B cell (primary cell): ENCODE measurements at regions not wholly inside any gene's neighbourhood (a gene's known extent, or its start where the extent isn't known, plus 50 kb on each side); places are given as distances from the start of the nearest gene placed in this dataset.

Source experiments
- ATAC-seq: fragments of 200-7000 bp; cut with Tn5 transposase; one replicate; pipeline ENCODE4 v1.10.0; 2021; ENCODE audit warnings: low read depth, mild to moderate bottlenecking, moderate number of reproducible peaks, moderate library complexity
- CTCF ChIA-PET: fragments of 350-600 bp; sonication (Branson Sonifier 250); formaldehyde crosslinking; loops from one replicate; lab custom pipeline; 2021; ENCODE audit warnings: antibody characterized with exemption, inconsistent platforms; lab: Charles Lee
- POLR2A ChIA-PET: fragments of 350-600 bp; sonication (Branson Sonifier 250); formaldehyde crosslinking; loops from one replicate; lab custom pipeline; 2021; ENCODE audit warnings: antibody characterized with exemption; lab: Charles Lee
- DNase-seq: peaks from one replicate; pipeline ENCODE4 v3.0.0; 2013
- H2AFZ ChIP-seq: 2 replicates; pipeline ENCODE4 v1.6.1; 2012; ENCODE audit warnings: mild to moderate bottlenecking, low read depth, low read length; ENCODE audit not compliant: insufficient read depth, poor library complexity, severe bottlenecking
- H3K27ac ChIP-seq, 2 donors: 1 replicate in 1 of 2; 2 replicates in 1 of 2; pipeline ENCODE4 v1.5.1; 2012 to 2013; ENCODE audit warnings: low read length in 2 of 2, mild to moderate bottlenecking in 2 of 2, moderate library complexity in 1 of 2
- H3K27me3 ChIP-seq, 4 experiments: fragments of 200-600 bp in 1 of 4; sonication (generic) in 1 of 4; replicated peaks in 1 of 4; 1 replicate in 2 of 4; 2 replicates in 2 of 4; pipeline versions ENCODE4 v1.6.1 to v1.7.0; 2013 to 2016; ENCODE audit warnings: low read length in 3 of 4, mild to moderate bottlenecking in 2 of 4, mixed read lengths in 1 of 4, moderate library complexity in 1 of 4; ENCODE audit not compliant: insufficient read depth in 4 of 4, control insufficient read depth in 3 of 4; ENCODE audit errors: control extremely low read depth in 1 of 4
- H3K36me3 ChIP-seq, 2 experiments: replicated peaks in 1 of 2; 1 replicate in 1 of 2; 2 replicates in 1 of 2; pipeline versions ENCODE4 v1.6.1 to v1.7.1; 2013; ENCODE audit warnings: low read length in 1 of 2; ENCODE audit not compliant: insufficient read depth in 2 of 2, control insufficient read depth in 1 of 2; ENCODE audit errors: control extremely low read depth in 1 of 2, extremely low read depth in 1 of 2
- H3K4me1 ChIP-seq, 2 donors: fragments of 200-600 bp in 1 of 2; sonication (generic) in 1 of 2; 1 replicate in 1 of 2; 2 replicates in 1 of 2; pipeline versions ENCODE4 v1.5.1 to v1.6.1; 2013 to 2017; ENCODE audit warnings: low read length in 2 of 2; ENCODE audit not compliant: control insufficient read depth in 2 of 2, insufficient read depth in 2 of 2
- H3K4me2 ChIP-seq: replicated peaks from 2 replicates; pipeline ENCODE3; 2012; ENCODE audit warnings: mild to moderate bottlenecking, low read depth, low read length; ENCODE audit not compliant: poor library complexity, severe bottlenecking
- H3K4me3 ChIP-seq, 5 experiments: fragments of 200-600 bp in 1 of 5; sonication (generic) in 1 of 5; 1 replicate in 3 of 5; 2 replicates in 2 of 5; pipeline versions ENCODE4 v1.5.1 to v1.7.0; 2011 to 2016; ENCODE audit warnings: low read length in 4 of 5, mild to moderate bottlenecking in 4 of 5, low read depth in 2 of 5, control low read depth in 1 of 5, moderate library complexity in 1 of 5; ENCODE audit not compliant: insufficient read depth in 1 of 5; ENCODE audit errors: control extremely low read depth in 1 of 5, extremely low read depth in 1 of 5
- H3K79me2 ChIP-seq: fragments of 200-600 bp; sonication (generic); one replicate; pipeline ENCODE4 v1.6.0; 2016; ENCODE audit warnings: low read length; ENCODE audit not compliant: control insufficient read depth, insufficient read depth
- H3K9ac ChIP-seq: fragments of 200-600 bp; sonication (generic); 2 replicates; pipeline ENCODE4 v1.6.1; 2017; ENCODE audit warnings: mild to moderate bottlenecking, low read length, moderate library complexity
- H3K9me3 ChIP-seq, 3 donors: one replicate each; pipeline versions ENCODE4 v1.6.1 to v1.7.1; 2013; ENCODE audit warnings: low read length in 2 of 3; ENCODE audit not compliant: control insufficient read depth in 2 of 3, insufficient read depth in 1 of 3; ENCODE audit errors: control extremely low read depth in 1 of 3
- H4K20me1 ChIP-seq: 2 replicates; pipeline ENCODE4 v1.6.0; 2012; ENCODE audit warnings: mild to moderate bottlenecking, low read length; ENCODE audit not compliant: insufficient read depth, control insufficient read depth, poor library complexity, severe bottlenecking
- H3K27ac Mint-ChIP-seq: one replicate; pipeline ENCODE4 v1.8.0; 2021; ENCODE audit warnings: mixed read lengths
- H3K27me3 Mint-ChIP-seq: one replicate; pipeline ENCODE4 v1.8.0; 2021; ENCODE audit warnings: mixed read lengths
- H3K4me1 Mint-ChIP-seq: one replicate; pipeline ENCODE4 v1.8.0; 2021; ENCODE audit warnings: mixed read lengths
- H3K4me3 Mint-ChIP-seq: one replicate; pipeline ENCODE4 v1.8.0; 2021; ENCODE audit warnings: mixed read lengths
- H3K9me3 Mint-ChIP-seq: one replicate; pipeline ENCODE4 v1.8.0; 2022; ENCODE audit warnings: mixed read lengths; ENCODE audit not compliant: insufficient read depth
- CTCF ChIP-seq: fragments of 200-600 bp; IDR thresholded peaks from one replicate; pipeline ENCODE4 v1.8.0; 2022; ENCODE audit warnings: antibody characterized with exemption, mild to moderate bottlenecking
- EZH2 ChIP-seq: IDR thresholded peaks from 2 replicates; pipeline ENCODE4 v1.6.1; 2012; ENCODE audit warnings: borderline replicate concordance, low read depth, mild to moderate bottlenecking, moderate library complexity, low read length; ENCODE audit not compliant: insufficient read depth, poor library complexity, severe bottlenecking
- WGBS: methylation state at CpG from one replicate; pipeline ENCODE4 v1.1.5; 2013; ENCODE audit warnings: missing lambda C conversion rate; ENCODE audit not compliant: insufficient coverage; 5-methylcytosine and 5-hydroxymethylcytosine counted together
- intact Hi-C: fragments of 100-400 bp; cut with micrococcal nuclease; formaldehyde crosslinking; loops from one replicate; pipeline ENCODE4 v1.10.0; 2022

GRCh38 chr3:162236949-162237348 is 740.3 kb downstream of the OTOL1 start:
- H3K9me3 ChIP-seq: no peaks in the 10 kb centered on the region
- no peak overlapping the region for H3K9ac ChIP-seq
- no peak overlapping the region for H3K27ac ChIP-seq
- H3K4me1 ChIP-seq: no peaks in the 10 kb centered on the region
- H3K9me3 Mint-ChIP-seq: no peaks in the 10 kb centered on the region
- no peaks in the 10 kb centered on the region for H3K27me3 ChIP-seq
- no peak overlapping the region for H3K4me2 ChIP-seq
- 78% methylated on average over 2 of the region's 5 CpGs for WGBS
- no peaks in the 10 kb centered on the region for H4K20me1 ChIP-seq
- no peaks in the 10 kb centered on the region for H3K27me3 Mint-ChIP-seq
- no peak overlapping the region for H3K4me3 Mint-ChIP-seq
- intact Hi-C loops: no loop called here
- no peak overlapping the region for H3K27ac Mint-ChIP-seq
- ChIA-PET CTCF (no interaction called here), POLR2A (no interaction called here)
- no peak overlapping the region for H2AFZ ChIP-seq
- ATAC-seq (no peak), DNase-seq (no peak)
- TF ChIP-seq EZH2: no peak
- no peak for TF ChIP-seq CTCF
- no peaks in the 10 kb centered on the region for H3K4me1 Mint-ChIP-seq
- H3K79me2 ChIP-seq: no peaks in the 10 kb centered on the region
- H3K36me3 ChIP-seq: no peaks in the 10 kb centered on the region
- no peak overlapping the region for H3K4me3 ChIP-seq

- Histone ChIP-seq H3K9ac (no peak overlapping the region), H3K27ac (no peak overlapping the region), H3K79me2 (no peaks in the 10 kb centered on the region), H2AFZ (no peak overlapping the region), H3K9me3 (no peaks in the 10 kb centered on the region), H4K20me1 (no peaks in the 10 kb centered on the region), H3K36me3 (no peaks in the 10 kb centered on the region), H3K4me2 (no peak overlapping the region), H3K4me3 (no peak overlapping the region), H3K4me1 (no peaks in the 10 kb centered on the region), H3K27me3 (no peaks in the 10 kb centered on the region)
- no peak for ATAC-seq
- ChIA-PET CTCF (no interaction called here), POLR2A (no interaction called here)
- Mint-ChIP-seq H3K4me1 (no peaks in the 10 kb centered on the region), H3K27ac (no peak overlapping the region), H3K4me3 (no peak overlapping the region), H3K9me3 (peaks cover 2% of the 10 kb centered on the region), H3K27me3 (no peaks in the 10 kb centered on the region)
- TF ChIP-seq EZH2 (no peak), CTCF (no peak)
- intact Hi-C loops: no loop called here
- no peak for DNase-seq
- WGBS: no CpG with 5 or more reads among the region's 1 CpG
Measured at GRCh38 chr3:162250782-162251181, 754.2 kb downstream of the OTOL1 start.
